A673 (cell line): ENCODE measurements at regions not wholly inside any gene's neighbourhood (a gene's known extent, or its start where the extent isn't known, plus 50 kb on each side); places are given as distances from the start of the nearest gene placed in this dataset.

Experiments
- CTCF ChIP-seq: fragments of 300-800, 200-600 bp; sonication (generic); conservative IDR thresholded peaks from 2 replicates; pipeline ENCODE4 v1.5.1; 2017; ENCODE audit warnings: low read depth, mild to moderate bottlenecking, antibody characterized with exemption, low read length, moderate library complexity, mixed read lengths
- EZH2 ChIP-seq: fragments of 200-600 bp; sonication (generic); IDR thresholded peaks from 2 replicates; pipeline ENCODE4 v1.6.1; 2017; ENCODE audit warnings: borderline replicate concordance, low read depth, mild to moderate bottlenecking, mixed read lengths, antibody characterized with exemption, low read length; ENCODE audit not compliant: poor library complexity, severe bottlenecking

- TF ChIP-seq CTCF: no peak
- no peak for TF ChIP-seq EZH2
Observed at GRCh38 chr3:196145468-196146262, 63.8 kb upstream of the TFRC start.
